Iris pigment epithelial cell (primary cell): ENCODE measurements at regions not wholly inside any gene's neighbourhood (a gene's known extent, or its start where the extent isn't known, plus 50 kb on each side); places are given as distances from the start of the nearest gene placed in this dataset.

Experiments used
- DNase-seq: peaks from one replicate; pipeline ENCODE4 v3.0.0-alpha.2; 2011; ENCODE audit warnings: low read depth

GRCh38 chr15:31274496-31275330, 51.9 kb upstream of the KLF13 start:
- DNase-seq: no peak

GRCh38 chr15:31275331-31276262, 51.0 kb upstream of the KLF13 start:
- no peak for DNase-seq

DNA sequence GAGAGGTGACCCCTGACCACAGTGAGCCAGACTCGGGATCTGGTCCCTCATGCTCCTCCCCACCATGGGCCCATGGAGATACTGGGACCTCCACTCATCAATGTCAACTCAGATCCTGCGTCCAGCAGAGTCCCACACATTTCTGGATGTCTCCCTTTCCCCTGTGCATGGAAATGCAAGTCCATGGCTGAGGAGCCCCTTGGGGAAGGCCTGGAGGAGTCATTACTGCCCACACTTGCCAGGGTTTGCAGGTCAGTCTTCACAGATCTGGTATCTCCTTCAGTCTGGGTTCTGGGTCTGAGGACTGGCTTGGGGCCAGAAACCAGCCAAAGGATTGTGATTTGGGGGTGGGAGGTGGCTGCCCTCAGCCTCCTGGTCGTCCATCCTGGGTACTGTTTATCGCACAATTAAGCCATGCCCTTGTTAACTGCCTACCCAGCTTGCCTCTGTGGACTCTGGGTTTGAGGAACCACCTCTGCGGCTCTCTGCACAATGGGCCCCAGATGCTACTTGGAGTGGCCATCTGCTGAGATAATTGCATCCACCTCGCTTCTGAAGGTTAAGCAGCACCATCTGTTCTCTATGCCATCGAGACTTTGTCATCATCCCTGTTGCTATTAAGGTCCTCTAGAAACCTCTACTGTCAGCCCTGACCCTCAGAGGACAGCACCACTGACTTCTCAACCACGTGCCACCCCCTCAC, 49.9 kb upstream of the KLF13 start:
- DNase-seq: no peak
